ENCODE measurements at regions not wholly inside any gene's neighbourhood (a gene's known extent, or its start where the extent isn't known, plus 50 kb on each side); places are given as distances from the start of the nearest gene placed in this dataset.

GRCh38 chr18:33959609-33960008, 265.1 kb downstream of the NOL4 start:
- H4K20me1 ChIP-seq (ENCODE audit: insufficient read depth, poor library complexity, severe bottlenecking) = no peaks in the 10 kb centered on the region
- no peaks in the 10 kb centered on the region for H3K79me2 ChIP-seq
- no peak for TF ChIP-seq CTCF (IDR thresholded peaks at IDR 0.05; ENCODE audit: poor library complexity)
- TF ChIP-seq EZH2 (IDR thresholded peaks at IDR 0.05; ENCODE audit: borderline replicate concordance) = no peak
- TF ChIP-seq EZH2phosphoT487 (IDR thresholded peaks at IDR 0.05; ENCODE audit: low read depth, severe bottlenecking, unreplicated experiment) = no peak
- H3K4me2 ChIP-seq = no peak overlapping the region
- H3K4me3 ChIP-seq = no peak overlapping the region
- no peaks in the 10 kb centered on the region for H3K27me3 ChIP-seq
- no peaks in the 10 kb centered on the region for H3K4me1 ChIP-seq (ENCODE audit: insufficient read depth)
- WGBS (ENCODE audit: low lambda C conversion rate, missing lambda C conversion rate) = 28% methylated on average over 2 of the region's 2 CpGs
- H3K9me3 ChIP-seq (ENCODE audit: low read depth) = no peaks in the 10 kb centered on the region
- no peak overlapping the region for H3K27ac ChIP-seq
- H3K9me2 ChIP-seq (replicated peaks; ENCODE audit: insufficient read depth) = no peaks in the 10 kb centered on the region
- no peak overlapping the region for H2AFZ ChIP-seq
- DNase-seq (ENCODE audit: low spot score) = no peak
- no peaks in the 10 kb centered on the region for H3K36me3 ChIP-seq (replicated peaks; ENCODE audit: insufficient read depth, low read depth)

- Histone ChIP-seq H3K36me3 (replicated peaks; ENCODE audit: insufficient read depth, low read depth) (no peaks in the 10 kb centered on the region), H3K9me3 (ENCODE audit: low read depth) (no peaks in the 10 kb centered on the region), H2AFZ (no peak overlapping the region), H3K4me1 (ENCODE audit: insufficient read depth) (no peaks in the 10 kb centered on the region), H4K20me1 (ENCODE audit: insufficient read depth, poor library complexity, severe bottlenecking) (no peaks in the 10 kb centered on the region), H3K27ac (no peak overlapping the region), H3K4me2 (no peak overlapping the region), H3K4me3 (no peak overlapping the region), H3K9me2 (replicated peaks; ENCODE audit: insufficient read depth) (no peaks in the 10 kb centered on the region), H3K27me3 (no peaks in the 10 kb centered on the region), H3K79me2 (no peaks in the 10 kb centered on the region)
- TF ChIP-seq EZH2 (IDR thresholded peaks at IDR 0.05; ENCODE audit: borderline replicate concordance) (no peak), EZH2phosphoT487 (IDR thresholded peaks at IDR 0.05; ENCODE audit: low read depth, severe bottlenecking, unreplicated experiment) (no peak), CTCF (IDR thresholded peaks at IDR 0.05; ENCODE audit: poor library complexity) (no peak)
- WGBS (ENCODE audit: low lambda C conversion rate, missing lambda C conversion rate) = 63% methylated on average over 5 of the region's 5 CpGs
- no peak for DNase-seq (ENCODE audit: low spot score)
These were observed 267.0 kb downstream of the NOL4 start for GRCh38 chr18:33957707-33958106.

- no peaks in the 10 kb centered on the region for H3K79me2 ChIP-seq
- H3K4me3 ChIP-seq = no peak overlapping the region
- H2AFZ ChIP-seq = no peak overlapping the region
- no peaks in the 10 kb centered on the region for H3K9me2 ChIP-seq (replicated peaks; ENCODE audit: insufficient read depth)
- H3K4me2 ChIP-seq = no peak overlapping the region
- no peaks in the 10 kb centered on the region for H3K27me3 ChIP-seq
- H3K9me3 ChIP-seq (ENCODE audit: low read depth) = no peaks in the 10 kb centered on the region
- 79% methylated on average over 1 of the region's 1 CpG for WGBS (ENCODE audit: low lambda C conversion rate, missing lambda C conversion rate)
- no peaks in the 10 kb centered on the region for H3K36me3 ChIP-seq (replicated peaks; ENCODE audit: insufficient read depth, low read depth)
- H3K4me1 ChIP-seq (ENCODE audit: insufficient read depth) = no peaks in the 10 kb centered on the region
- no peak overlapping the region for H3K27ac ChIP-seq
- TF ChIP-seq EZH2 (IDR thresholded peaks at IDR 0.05; ENCODE audit: borderline replicate concordance) (no peak), CTCF (IDR thresholded peaks at IDR 0.05; ENCODE audit: poor library complexity) (no peak), EZH2phosphoT487 (IDR thresholded peaks at IDR 0.05; ENCODE audit: low read depth, severe bottlenecking, unreplicated experiment) (no peak)
- DNase-seq (ENCODE audit: low spot score) = no peak
- H4K20me1 ChIP-seq (ENCODE audit: insufficient read depth, poor library complexity, severe bottlenecking) = no peaks in the 10 kb centered on the region
These were observed 273.7 kb downstream of the NOL4 start for GRCh38 chr18:33951031-33951430.

DNA sequence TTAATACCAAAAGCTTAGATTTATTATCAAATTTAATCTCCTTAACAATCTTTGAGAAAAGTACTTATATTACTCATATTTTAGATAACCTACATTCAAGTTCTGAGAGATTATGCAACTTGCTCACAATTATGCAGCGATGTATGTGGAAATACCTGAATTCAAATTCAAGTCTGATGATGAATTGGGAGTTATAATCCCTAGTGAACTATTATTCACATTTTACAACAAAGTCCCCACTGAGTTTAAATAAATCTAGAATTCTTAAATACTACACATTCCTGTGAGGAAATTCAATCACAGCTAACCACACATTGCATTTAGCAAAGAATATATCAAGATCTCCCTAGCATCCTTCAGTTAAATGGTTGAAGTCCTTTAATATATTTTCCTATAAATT, 278.4 kb downstream of the NOL4 start:
- Histone ChIP-seq H3K79me2 (no peaks in the 10 kb centered on the region), H3K4me2 (no peak overlapping the region), H3K4me3 (no peak overlapping the region), H3K27ac (no peak overlapping the region), H4K20me1 (ENCODE audit: insufficient read depth, poor library complexity, severe bottlenecking) (no peaks in the 10 kb centered on the region), H3K36me3 (replicated peaks; ENCODE audit: insufficient read depth, low read depth) (no peaks in the 10 kb centered on the region), H3K27me3 (no peaks in the 10 kb centered on the region), H3K4me1 (ENCODE audit: insufficient read depth) (no peaks in the 10 kb centered on the region), H3K9me3 (ENCODE audit: low read depth) (no peaks in the 10 kb centered on the region), H3K9me2 (replicated peaks; ENCODE audit: insufficient read depth) (no peaks in the 10 kb centered on the region), H2AFZ (no peak overlapping the region)
- no peak for DNase-seq (ENCODE audit: low spot score)
- TF ChIP-seq EZH2phosphoT487 (IDR thresholded peaks at IDR 0.05; ENCODE audit: low read depth, severe bottlenecking, unreplicated experiment) (no peak), CTCF (IDR thresholded peaks at IDR 0.05; ENCODE audit: poor library complexity) (no peak), EZH2 (IDR thresholded peaks at IDR 0.05; ENCODE audit: borderline replicate concordance) (no peak)
- WGBS (ENCODE audit: low lambda C conversion rate, missing lambda C conversion rate) = 95% methylated on average over 1 of the region's 1 CpG

Measured in hepatocyte (in vitro differentiated cells).